ENCODE measurements at regions not wholly inside any gene's neighbourhood (a gene's known extent, or its start where the extent isn't known, plus 50 kb on each side); places are given as distances from the start of the nearest gene placed in this dataset.

GRCh38 chr5:6220346-6221088, 157.8 kb downstream of the MED10 start:
- TF ChIP-seq TAF1 (IDR thresholded peaks at IDR 0.05; ENCODE audit: borderline replicate concordance, low read depth, low read length) (no peak), POLR2A (IDR thresholded peaks at IDR 0.05; ENCODE audit: low read depth, low read length) (no peak)

Measured in GM12892 (cell line).